BE2C (cell line): ENCODE measurements at regions not wholly inside any gene's neighbourhood (a gene's known extent, or its start where the extent isn't known, plus 50 kb on each side); places are given as distances from the start of the nearest gene placed in this dataset.

Experiments
- DNase-seq: peaks from one replicate; pipeline ENCODE4 v3.0.0-alpha.2; 2020
- H3K27me3 ChIP-seq: fragments of 250-450 bp; sonication (Bioruptor Pico); 2 replicates; pipeline ENCODE4 v1.5.1; 2020; ENCODE audit warnings: mild to moderate bottlenecking
- H3K36me3 ChIP-seq: fragments of 250-450 bp; sonication (Bioruptor Pico); 2 replicates; pipeline ENCODE4 v1.5.1; 2020; ENCODE audit warnings: mild to moderate bottlenecking
- H3K4me1 ChIP-seq: fragments of 250-450 bp; sonication (Bioruptor Pico); 2 replicates; pipeline ENCODE4 v1.5.1; 2020
- H3K4me3 ChIP-seq: 2 replicates; pipeline ENCODE4 v1.5.1; 2011; ENCODE audit warnings: low read depth, low read length
- H3K9me3 ChIP-seq: fragments of 250-450 bp; sonication (Bioruptor Pico); 2 replicates; pipeline ENCODE4 v1.5.1; 2020
- TF ChIP-seq, protein P1 (sequence below): IDR thresholded peaks from 2 replicates; pipeline ENCODE4 v1.5.1; 2012; ENCODE audit warnings: mild to moderate bottlenecking, low read depth, low read length

DNA sequence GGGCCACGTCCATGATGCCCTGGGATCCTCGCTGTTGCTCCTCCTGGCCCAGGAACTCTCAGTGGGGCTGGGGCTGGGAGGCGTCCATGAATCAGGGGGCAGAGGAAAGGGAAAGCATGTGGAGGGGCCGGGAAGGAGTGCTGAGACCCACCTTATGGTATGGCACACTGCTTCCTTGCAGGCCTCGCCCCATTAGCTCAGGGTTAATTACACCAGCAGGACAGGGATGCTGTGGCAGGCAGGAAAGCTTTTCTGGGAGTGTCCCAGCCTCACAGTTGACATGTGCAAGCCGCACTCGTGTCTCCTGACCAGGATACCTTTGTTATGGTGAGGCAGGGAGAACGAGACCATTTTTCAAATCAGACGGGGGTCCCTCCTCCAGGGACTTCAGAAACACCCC, 109.7 kb upstream of the PCBD1 start:
- Histone ChIP-seq H3K9me3 (no peaks in the 10 kb centered on the region), H3K4me1 (no peaks in the 10 kb centered on the region), H3K27me3 (no peaks in the 10 kb centered on the region), H3K4me3 (no peak overlapping the region), H3K36me3 (no peaks in the 10 kb centered on the region)
- DNase-seq, result no peak
- TF ChIP-seq, protein P1, sequence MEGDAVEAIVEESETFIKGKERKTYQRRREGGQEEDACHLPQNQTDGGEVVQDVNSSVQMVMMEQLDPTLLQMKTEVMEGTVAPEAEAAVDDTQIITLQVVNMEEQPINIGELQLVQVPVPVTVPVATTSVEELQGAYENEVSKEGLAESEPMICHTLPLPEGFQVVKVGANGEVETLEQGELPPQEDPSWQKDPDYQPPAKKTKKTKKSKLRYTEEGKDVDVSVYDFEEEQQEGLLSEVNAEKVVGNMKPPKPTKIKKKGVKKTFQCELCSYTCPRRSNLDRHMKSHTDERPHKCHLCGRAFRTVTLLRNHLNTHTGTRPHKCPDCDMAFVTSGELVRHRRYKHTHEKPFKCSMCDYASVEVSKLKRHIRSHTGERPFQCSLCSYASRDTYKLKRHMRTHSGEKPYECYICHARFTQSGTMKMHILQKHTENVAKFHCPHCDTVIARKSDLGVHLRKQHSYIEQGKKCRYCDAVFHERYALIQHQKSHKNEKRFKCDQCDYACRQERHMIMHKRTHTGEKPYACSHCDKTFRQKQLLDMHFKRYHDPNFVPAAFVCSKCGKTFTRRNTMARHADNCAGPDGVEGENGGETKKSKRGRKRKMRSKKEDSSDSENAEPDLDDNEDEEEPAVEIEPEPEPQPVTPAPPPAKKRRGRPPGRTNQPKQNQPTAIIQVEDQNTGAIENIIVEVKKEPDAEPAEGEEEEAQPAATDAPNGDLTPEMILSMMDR, result no peak

DNA sequence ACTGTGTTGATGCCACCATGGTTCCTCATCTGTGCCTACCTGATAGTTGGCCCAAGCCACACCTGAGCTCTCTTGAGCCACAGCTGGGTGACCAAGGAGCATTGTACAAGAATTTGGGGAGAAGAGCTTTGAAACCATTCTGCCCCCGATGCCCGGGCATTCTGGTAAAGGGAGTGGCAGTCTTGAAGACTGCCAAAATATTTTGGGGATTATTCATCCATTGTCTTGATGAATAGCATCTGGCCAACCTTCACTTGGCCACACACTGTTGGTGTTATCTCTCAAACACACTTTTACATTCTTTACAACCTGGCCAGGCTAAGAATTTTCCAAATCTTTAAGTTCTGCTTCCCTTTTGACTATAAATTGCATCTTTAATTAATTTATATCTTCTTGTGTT, 113.1 kb upstream of the PCBD1 start:
- Histone ChIP-seq H3K4me1 (no peaks in the 10 kb centered on the region), H3K4me3 (no peak overlapping the region), H3K9me3 (no peaks in the 10 kb centered on the region), H3K27me3 (no peaks in the 10 kb centered on the region), H3K36me3 (no peaks in the 10 kb centered on the region)
- TF ChIP-seq, protein P1, result no peak
- no peak for DNase-seq

DNA sequence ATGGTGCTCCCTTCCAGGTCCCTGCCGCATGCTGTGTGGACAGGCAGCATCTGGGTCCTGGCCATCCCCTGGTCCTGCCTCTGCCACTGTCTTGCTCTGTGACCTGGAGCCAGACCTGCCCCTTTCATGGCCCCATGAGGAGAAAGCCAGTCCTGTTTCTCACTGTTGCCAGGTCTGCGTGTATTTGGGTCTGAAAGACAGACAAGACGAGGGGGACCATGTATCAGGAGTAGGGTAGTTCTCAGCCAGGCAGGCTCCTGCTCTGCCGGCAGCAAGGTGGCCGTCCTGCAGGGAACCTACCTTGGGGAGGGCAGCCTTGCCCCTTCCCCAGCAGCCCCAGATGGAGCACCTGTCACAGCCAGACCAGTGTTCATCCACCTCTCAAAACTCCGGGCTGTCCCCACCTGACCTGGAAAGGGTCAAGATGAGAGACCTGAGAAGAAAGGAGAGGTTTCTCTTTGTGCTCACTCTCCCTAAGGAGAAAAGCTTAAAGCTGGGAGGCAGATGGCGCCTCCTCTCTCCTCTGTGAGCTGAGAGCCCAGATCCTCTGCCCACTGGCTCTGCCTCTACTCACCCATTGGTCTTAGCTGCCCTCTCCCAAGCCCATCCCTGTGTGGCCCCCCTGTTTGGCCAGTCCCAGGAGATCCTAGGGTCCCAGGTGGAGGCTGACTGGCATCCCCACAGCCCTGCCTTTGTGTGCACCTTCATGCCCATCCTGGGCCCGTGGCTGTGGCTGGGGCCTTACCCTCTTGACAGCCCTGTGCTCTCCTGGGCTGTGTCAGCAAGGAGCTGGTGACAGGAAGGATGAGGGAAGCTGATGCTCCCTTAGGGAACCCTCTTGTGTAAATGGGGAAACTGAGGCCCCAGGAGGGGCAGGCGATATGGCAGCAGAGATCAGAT, 116.1 kb upstream of the PCBD1 start:
- Histone ChIP-seq H3K36me3 (no peaks in the 10 kb centered on the region), H3K27me3 (no peaks in the 10 kb centered on the region), H3K4me3 (no peak overlapping the region), H3K4me1 (no peaks in the 10 kb centered on the region), H3K9me3 (no peaks in the 10 kb centered on the region)
- TF ChIP-seq, protein P1, result no peak
- no peak for DNase-seq

DNA sequence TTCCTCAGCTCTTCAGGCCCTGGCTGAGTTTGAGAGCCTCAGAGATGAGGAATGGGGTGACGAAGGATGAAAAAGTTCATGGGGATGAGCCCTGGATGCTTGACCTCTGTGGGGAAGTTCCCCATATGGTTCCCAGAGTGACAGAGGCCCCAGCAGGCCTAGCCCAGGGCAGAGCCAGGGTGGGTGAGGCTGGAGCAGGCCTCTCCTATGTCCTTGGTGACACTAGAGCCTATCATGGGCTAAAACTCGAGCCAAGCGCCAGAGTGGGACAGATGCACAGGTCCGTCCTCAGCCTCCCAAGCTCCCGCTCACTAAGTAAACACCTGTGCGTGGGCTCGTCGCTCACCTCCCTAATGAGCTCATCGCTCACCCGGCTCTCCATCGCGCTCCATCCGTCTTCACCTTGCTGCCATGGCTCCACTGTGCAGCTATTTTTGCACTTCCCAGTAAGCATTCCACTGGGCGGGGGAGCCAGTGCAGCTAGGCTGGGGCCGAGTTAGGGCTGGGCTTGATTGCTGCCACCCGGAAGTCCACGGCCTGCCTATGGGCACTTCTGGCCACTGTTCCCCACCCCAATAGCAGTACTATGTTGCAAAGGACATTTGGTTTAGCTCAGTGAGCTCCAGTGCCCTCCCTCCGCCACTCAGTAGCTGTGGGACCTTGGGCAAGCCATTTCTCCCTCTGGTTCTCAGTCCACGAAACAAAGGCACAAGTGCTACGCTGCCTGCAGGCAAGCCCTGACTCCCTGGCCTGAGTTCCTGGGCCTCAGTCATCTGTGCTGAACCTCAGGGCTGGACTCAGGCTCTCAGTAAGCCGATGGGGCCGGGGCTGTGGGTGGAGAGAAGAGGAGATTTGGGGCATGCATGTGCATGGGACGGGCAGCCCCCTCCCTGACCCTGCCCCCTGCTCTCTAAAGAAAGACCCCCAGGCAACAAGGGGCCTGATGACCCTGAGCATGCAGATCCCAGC, 117.3 kb upstream of the PCBD1 start:
- Histone ChIP-seq H3K36me3 (no peaks in the 10 kb centered on the region), H3K4me1 (no peaks in the 10 kb centered on the region), H3K4me3 (no peak overlapping the region), H3K27me3 (no peaks in the 10 kb centered on the region), H3K9me3 (no peaks in the 10 kb centered on the region)
- DNase-seq, result no peak
- TF ChIP-seq, protein P1, result no peak

DNA sequence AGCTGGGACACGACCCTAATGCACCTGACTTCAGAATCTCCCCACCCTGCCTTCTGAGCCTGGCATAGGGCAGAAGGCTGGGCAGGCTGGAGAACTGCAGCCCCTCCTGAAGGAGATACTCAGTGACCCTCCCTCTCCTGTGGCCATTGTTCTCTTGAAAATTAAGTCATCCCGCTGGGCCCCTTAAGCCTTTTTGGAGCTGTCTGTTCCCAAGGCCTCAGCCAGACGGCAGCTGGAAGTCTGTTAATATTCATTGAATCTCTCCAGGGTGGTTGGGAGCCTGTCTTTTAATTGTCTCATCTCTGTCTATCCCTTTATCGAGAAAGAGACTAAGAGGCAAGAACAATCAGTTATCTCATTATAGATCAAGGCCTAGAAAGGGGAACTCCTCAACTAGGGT, 118.1 kb upstream of the PCBD1 start:
- TF ChIP-seq, protein P1, result no peak
- no peaks in the 10 kb centered on the region for H3K27me3 ChIP-seq

More for the DNA sequence above, 118.1 kb upstream of the PCBD1 start:
- H3K36me3 ChIP-seq, result no peaks in the 10 kb centered on the region
- peaks cover 8% of the 10 kb centered on the region for H3K4me1 ChIP-seq
- H3K9me3 ChIP-seq, result no peaks in the 10 kb centered on the region
- no peak overlapping the region for H3K4me3 ChIP-seq
- DNase-seq, result no peak
